ENCODE measurements at regions not wholly inside any gene's neighbourhood (a gene's known extent, or its start where the extent isn't known, plus 50 kb on each side); places are given as distances from the start of the nearest gene placed in this dataset.

DNA sequence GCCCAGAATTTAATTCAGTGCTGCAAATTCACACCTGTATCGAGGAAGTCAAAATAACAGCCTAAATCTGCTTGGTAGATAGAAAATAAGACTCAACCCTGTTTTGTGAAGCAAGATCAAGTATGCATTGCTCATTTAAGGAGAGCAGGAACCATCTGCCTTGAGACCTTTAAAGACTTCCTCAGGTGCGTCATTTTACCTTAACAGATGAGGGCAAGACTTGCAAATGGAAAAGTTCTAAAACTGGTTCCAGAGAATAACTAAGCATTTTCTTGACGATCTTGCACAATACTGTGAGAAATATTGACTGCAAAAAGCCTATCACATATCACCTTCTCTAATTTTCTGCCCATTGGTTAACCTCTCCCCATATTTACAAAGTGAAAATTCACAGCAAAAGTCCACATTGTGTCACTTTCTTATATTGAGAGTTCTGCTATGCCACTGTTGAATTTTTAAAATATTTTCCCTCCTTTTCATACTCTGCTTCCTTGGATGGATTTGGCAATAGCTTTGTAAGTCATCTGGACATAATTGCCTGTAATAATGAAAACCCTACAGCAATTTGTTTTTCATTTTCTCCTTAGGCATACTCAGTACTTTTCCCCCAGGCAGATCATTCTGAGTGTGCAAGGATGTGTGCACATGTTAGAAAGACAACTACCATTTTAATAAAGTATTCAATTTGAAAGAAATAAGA is 234.2 kb downstream of the AASDHPPT start:
- no peak for TF ChIP-seq REPIN1 (CRISPR knock-in tag; IDR thresholded peaks at IDR 0.05; ENCODE audit: borderline replicate concordance, low read depth)
- no peak for TF ChIP-seq MEIS1 (CRISPR knock-in tag; IDR thresholded peaks at IDR 0.05; ENCODE audit: borderline replicate concordance)
- no peak for TF ChIP-seq MIXL1 (CRISPR knock-in tag; IDR thresholded peaks at IDR 0.05)
- TF ChIP-seq, protein P1, sequence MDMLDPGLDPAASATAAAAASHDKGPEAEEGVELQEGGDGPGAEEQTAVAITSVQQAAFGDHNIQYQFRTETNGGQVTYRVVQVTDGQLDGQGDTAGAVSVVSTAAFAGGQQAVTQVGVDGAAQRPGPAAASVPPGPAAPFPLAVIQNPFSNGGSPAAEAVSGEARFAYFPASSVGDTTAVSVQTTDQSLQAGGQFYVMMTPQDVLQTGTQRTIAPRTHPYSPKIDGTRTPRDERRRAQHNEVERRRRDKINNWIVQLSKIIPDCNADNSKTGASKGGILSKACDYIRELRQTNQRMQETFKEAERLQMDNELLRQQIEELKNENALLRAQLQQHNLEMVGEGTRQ (IDR thresholded peaks at IDR 0.05; ENCODE audit: low read depth, low read length), result no peak
- TF ChIP-seq, protein P1 (CRISPR knock-in tag; IDR thresholded peaks at IDR 0.05; ENCODE audit: borderline replicate concordance), result no peak
- TF ChIP-seq, protein P2, sequence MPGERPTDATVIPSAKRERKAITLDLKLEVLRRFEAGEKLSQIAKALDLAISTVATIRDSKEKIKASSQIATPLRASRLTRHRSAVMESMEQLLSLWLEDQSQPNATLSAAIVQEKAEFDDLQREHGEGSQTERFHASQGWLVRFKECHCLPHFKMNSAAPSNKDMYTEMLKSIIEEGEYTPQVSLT (CRISPR knock-in tag; IDR thresholded peaks at IDR 0.05; ENCODE audit: borderline replicate concordance, low read depth), result no peak
- TF ChIP-seq CHD2 (IDR thresholded peaks at IDR 0.05; ENCODE audit: low read depth, low read length), result no peak
- TF ChIP-seq ZNF317 (CRISPR knock-in tag; IDR thresholded peaks at IDR 0.05), result no peak
- TF ChIP-seq, protein P3, sequence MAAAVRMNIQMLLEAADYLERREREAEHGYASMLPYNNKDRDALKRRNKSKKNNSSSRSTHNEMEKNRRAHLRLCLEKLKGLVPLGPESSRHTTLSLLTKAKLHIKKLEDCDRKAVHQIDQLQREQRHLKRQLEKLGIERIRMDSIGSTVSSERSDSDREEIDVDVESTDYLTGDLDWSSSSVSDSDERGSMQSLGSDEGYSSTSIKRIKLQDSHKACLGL (CRISPR knock-in tag; IDR thresholded peaks at IDR 0.05), result no peak
- TF ChIP-seq, protein P4, sequence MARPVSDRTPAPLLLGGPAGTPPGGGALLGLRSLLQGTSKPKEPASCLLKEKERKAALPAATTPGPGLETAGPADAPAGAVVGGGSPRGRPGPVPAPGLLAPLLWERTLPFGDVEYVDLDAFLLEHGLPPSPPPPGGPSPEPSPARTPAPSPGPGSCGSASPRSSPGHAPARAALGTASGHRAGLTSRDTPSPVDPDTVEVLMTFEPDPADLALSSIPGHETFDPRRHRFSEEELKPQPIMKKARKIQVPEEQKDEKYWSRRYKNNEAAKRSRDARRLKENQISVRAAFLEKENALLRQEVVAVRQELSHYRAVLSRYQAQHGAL (CRISPR knock-in tag; IDR thresholded peaks at IDR 0.05; ENCODE audit: not compliant biosample characterization), result no peak
- TF ChIP-seq FOXM1 (CRISPR knock-in tag; IDR thresholded peaks at IDR 0.05), result no peak
- no peak for TF ChIP-seq SIN3B (IDR thresholded peaks at IDR 0.05; ENCODE audit: low read length)
- TF ChIP-seq, protein P5, sequence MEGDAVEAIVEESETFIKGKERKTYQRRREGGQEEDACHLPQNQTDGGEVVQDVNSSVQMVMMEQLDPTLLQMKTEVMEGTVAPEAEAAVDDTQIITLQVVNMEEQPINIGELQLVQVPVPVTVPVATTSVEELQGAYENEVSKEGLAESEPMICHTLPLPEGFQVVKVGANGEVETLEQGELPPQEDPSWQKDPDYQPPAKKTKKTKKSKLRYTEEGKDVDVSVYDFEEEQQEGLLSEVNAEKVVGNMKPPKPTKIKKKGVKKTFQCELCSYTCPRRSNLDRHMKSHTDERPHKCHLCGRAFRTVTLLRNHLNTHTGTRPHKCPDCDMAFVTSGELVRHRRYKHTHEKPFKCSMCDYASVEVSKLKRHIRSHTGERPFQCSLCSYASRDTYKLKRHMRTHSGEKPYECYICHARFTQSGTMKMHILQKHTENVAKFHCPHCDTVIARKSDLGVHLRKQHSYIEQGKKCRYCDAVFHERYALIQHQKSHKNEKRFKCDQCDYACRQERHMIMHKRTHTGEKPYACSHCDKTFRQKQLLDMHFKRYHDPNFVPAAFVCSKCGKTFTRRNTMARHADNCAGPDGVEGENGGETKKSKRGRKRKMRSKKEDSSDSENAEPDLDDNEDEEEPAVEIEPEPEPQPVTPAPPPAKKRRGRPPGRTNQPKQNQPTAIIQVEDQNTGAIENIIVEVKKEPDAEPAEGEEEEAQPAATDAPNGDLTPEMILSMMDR (CRISPR knock-in tag; IDR thresholded peaks at IDR 0.05), result no peak
